Activated CD8-positive, alpha-beta memory T cell treated with anti-CD3 and anti-CD28 coated beads, Interleukin-2, amount 10 ng/mL, durations not matched to agents 7 days and 5 days (primary cell): ENCODE measurements at regions not wholly inside any gene's neighbourhood (a gene's known extent, or its start where the extent isn't known, plus 50 kb on each side); places are given as distances from the start of the nearest gene placed in this dataset.

ENCODE experiments used
- ATAC-seq: fragments of 150-1000 bp; cut with Tn5 transposase; one replicate; pipeline ENCODE4 v1.10.0; 2021; ENCODE audit warnings: moderate library complexity
- CTCF ChIA-PET: fragments of 350-600 bp; sonication (Branson Sonifier 250); formaldehyde crosslinking; loops from one replicate; lab custom pipeline; 2021; ENCODE audit warnings: antibody characterized with exemption; lab: Charles Lee
- DNase-seq: peaks from one replicate; pipeline ENCODE4 v3.0.0-alpha.2; 2020
- H3K27ac Mint-ChIP-seq: one replicate; pipeline ENCODE4 v1.8.0; 2021; ENCODE audit warnings: mild to moderate bottlenecking, mixed read lengths
- H3K27me3 Mint-ChIP-seq: one replicate; pipeline ENCODE4 v1.8.0; 2021; ENCODE audit warnings: mixed read lengths
- H3K36me3 Mint-ChIP-seq: one replicate; pipeline ENCODE4 v1.8.0; 2021; ENCODE audit warnings: mild to moderate bottlenecking, mixed read lengths
- H3K4me1 Mint-ChIP-seq: one replicate; pipeline ENCODE4 v1.8.0; 2021; ENCODE audit warnings: mixed read lengths
- H3K4me3 Mint-ChIP-seq: one replicate; pipeline ENCODE4 v1.8.0; 2021; ENCODE audit warnings: mild to moderate bottlenecking, moderate library complexity, mixed read lengths
- H3K9me3 Mint-ChIP-seq: one replicate; pipeline ENCODE4 v1.8.0; 2022; ENCODE audit warnings: low read depth, mixed read lengths

DNA sequence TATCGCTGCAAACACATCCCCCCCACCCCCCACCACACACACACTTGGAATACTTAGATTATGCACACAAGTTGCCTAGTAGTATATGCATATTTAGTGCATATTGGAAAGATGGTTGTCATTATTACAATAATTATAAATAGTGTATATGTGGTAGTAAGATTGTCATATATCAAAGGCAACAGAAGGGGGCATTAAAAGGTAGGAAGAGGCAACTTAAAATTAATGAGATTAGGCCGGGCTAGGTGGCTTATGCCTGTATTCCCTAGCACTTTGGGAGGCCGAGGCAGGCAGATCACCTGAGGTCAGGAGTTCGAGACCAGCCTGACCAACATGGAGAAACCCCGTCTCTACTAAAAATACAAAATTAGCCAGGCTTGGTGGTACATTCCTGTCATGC, 52.1 kb downstream of the GSC start:
- CTCF ChIA-PET = no interaction called here
- no peak for DNase-seq
- Mint-ChIP-seq H3K36me3 (no peaks in the 10 kb centered on the region), H3K4me3 (no peak overlapping the region), H3K27me3 (no peaks in the 10 kb centered on the region), H3K27ac (no peak overlapping the region), H3K9me3 (no peaks in the 10 kb centered on the region), H3K4me1 (peaks cover 4% of the 10 kb centered on the region)
- ATAC-seq = no peak

DNA sequence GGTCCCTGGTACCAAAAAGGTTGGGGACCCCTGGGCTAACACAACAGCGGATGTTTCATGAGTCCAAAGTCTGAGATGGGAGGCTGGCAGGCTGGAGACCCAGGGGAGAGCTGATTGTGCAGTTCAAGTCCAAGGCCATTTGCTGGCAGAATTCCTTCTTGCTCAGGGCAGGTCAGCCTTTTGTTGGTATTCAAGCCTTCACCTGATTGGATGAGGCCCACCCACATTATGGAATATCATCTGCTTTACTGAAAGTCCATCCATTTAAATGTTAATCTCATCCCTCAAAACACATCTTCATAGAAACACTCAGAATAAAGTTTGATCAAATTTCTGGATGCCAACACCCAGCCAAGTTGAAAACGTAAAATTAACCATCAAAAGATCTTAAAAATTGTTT, 52.9 kb downstream of the GSC start:
- Mint-ChIP-seq H3K27me3 (no peaks in the 10 kb centered on the region), H3K36me3 (no peaks in the 10 kb centered on the region), H3K9me3 (no peaks in the 10 kb centered on the region), H3K27ac (no peak overlapping the region), H3K4me1 (no peaks in the 10 kb centered on the region), H3K4me3 (no peak overlapping the region)
- CTCF ChIA-PET = no interaction called here
- DNase-seq = no peak
- ATAC-seq = no peak

DNA sequence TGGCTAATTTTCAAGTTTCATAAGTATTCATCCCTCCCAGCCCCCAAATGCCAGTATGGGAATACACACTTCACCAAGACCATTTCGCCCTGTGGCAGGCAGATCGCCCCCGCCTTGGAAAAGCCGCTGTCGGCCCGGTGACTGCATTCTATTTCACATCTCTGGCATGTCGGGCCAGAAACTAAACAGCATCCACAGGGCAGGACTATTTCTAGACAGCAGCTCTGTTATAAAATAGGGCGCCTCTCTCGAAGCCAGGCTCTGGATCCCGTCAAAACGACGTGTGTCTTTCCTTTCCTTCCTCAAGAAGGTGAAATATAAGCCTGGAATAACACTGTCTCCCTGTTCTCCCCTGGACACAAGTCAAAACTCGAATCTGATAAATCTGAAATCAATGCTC, 56.8 kb downstream of the GSC start:
- Mint-ChIP-seq H3K4me3 (no peak overlapping the region), H3K9me3 (no peaks in the 10 kb centered on the region), H3K4me1 (no peaks in the 10 kb centered on the region), H3K27me3 (peaks cover 11% of the 10 kb centered on the region), H3K27ac (no peak overlapping the region), H3K36me3 (no peaks in the 10 kb centered on the region)
- ATAC-seq (no peak), DNase-seq (no peak)
- CTCF ChIA-PET = no interaction called here

- no peak for ATAC-seq
- CTCF ChIA-PET = no interaction called here
- H3K4me3 Mint-ChIP-seq = no peak overlapping the region
- H3K36me3 Mint-ChIP-seq = no peaks in the 10 kb centered on the region
- H3K4me1 Mint-ChIP-seq = no peaks in the 10 kb centered on the region
- H3K9me3 Mint-ChIP-seq = no peaks in the 10 kb centered on the region
- no peak for DNase-seq
- H3K27ac Mint-ChIP-seq = no peak overlapping the region
- peaks cover 16% of the 10 kb centered on the region for H3K27me3 Mint-ChIP-seq
These were observed 59.2 kb downstream of the GSC start for GRCh38 chr14:94710731-94711130.

GRCh38 chr14:94707494-94707893, 62.4 kb downstream of the GSC start:
- H3K27ac Mint-ChIP-seq = no peak overlapping the region
- DNase-seq (no peak), ATAC-seq (no peak)
- peaks cover 16% of the 10 kb centered on the region for H3K27me3 Mint-ChIP-seq
- CTCF ChIA-PET = no interaction called here
- H3K4me1 Mint-ChIP-seq = no peaks in the 10 kb centered on the region
- H3K36me3 Mint-ChIP-seq = no peaks in the 10 kb centered on the region
- H3K4me3 Mint-ChIP-seq = no peak overlapping the region
- no peaks in the 10 kb centered on the region for H3K9me3 Mint-ChIP-seq

DNA sequence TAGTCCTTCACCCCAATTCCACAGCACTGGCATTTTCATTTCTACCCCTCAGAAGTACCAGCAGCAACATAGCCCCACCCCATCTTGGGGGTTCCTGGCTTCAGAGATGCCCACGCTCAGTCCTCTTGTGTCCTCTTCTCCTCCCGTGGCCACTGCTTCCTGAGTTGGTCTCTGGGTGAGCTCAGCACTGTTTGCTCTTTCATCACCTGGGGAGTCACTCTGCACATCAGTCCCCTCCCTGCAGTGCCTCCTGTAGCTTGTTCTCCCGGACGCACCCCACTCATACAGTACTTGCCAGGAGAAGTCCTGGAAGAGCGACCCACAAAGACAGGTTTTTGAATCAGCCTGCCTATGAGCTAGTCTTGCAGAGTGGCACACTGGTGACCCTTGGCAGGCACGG, 63.8 kb downstream of the GSC start:
- CTCF ChIA-PET = no interaction called here
- H3K4me3 Mint-ChIP-seq = no peak overlapping the region
- ATAC-seq (no peak), DNase-seq (no peak)
- peaks cover 16% of the 10 kb centered on the region for H3K27me3 Mint-ChIP-seq
- no peak overlapping the region for H3K27ac Mint-ChIP-seq
- no peaks in the 10 kb centered on the region for H3K4me1 Mint-ChIP-seq
- H3K36me3 Mint-ChIP-seq = no peaks in the 10 kb centered on the region
- no peaks in the 10 kb centered on the region for H3K9me3 Mint-ChIP-seq

DNA sequence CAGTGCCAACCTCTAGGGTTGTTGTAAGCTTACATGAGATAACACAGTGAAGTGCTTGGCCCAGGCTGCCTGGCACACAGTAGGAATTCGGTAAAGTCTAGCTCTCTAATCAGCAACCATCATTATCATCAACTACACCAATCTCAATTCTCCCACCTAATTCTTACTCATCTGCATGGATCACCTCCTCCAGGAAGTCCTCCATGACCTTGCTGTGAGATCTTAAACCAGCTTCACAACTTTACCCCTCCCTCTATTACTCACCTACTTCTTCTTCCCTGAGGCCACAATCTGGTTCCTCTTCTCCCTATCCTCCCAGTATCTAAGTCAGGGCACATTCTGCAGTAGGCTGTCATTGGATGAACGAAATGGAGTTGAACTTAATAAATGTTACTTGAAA, 67.3 kb downstream of the GSC start:
- CTCF ChIA-PET = interaction anchor here (0.7 to 1.0 kb wide), 2 partner anchors 14 to 1619 kb away, joined by 3 to 4 read pairs; no protein-coding TSS in a partner anchor
- no peak overlapping the region for H3K27ac Mint-ChIP-seq
- DNase-seq (no peak), ATAC-seq (no peak)
- no peak overlapping the region for H3K4me3 Mint-ChIP-seq
- peaks cover 2% of the 10 kb centered on the region for H3K27me3 Mint-ChIP-seq
- H3K4me1 Mint-ChIP-seq = no peaks in the 10 kb centered on the region
- no peaks in the 10 kb centered on the region for H3K9me3 Mint-ChIP-seq
- no peaks in the 10 kb centered on the region for H3K36me3 Mint-ChIP-seq

DNA sequence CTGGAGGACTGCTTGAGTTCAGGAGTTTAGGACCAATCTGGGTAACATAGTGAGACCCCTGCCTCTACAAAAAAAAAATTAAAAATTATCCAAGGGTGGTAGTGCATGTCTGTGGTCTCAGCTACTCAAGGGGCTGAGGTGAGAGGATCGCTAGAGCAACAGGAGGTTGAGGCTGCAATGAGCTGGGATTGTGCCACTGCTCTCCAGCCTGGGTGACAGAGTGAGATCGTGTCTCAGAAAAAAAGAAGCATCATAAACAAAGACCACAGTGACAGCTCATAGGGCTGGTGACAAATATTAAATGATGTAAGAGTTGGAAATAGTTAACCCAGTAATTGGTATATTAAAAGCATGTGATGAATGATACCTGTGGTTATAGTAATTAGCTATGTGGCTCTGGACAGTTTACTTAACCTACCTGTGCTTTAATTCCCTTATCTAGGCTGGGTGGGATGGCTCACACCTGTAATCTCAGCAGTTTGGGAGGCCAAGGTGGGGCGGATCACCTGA, 68.0 kb downstream of the GSC start:
- ATAC-seq = no peak
- CTCF ChIA-PET = interaction anchor here (1.0 kb wide), 1 partner anchor 13 kb away, joined by 4 read pairs; no protein-coding TSS in a partner anchor
- no peaks in the 10 kb centered on the region for H3K4me1 Mint-ChIP-seq
- H3K36me3 Mint-ChIP-seq = no peaks in the 10 kb centered on the region
- H3K9me3 Mint-ChIP-seq = no peaks in the 10 kb centered on the region
- H3K27me3 Mint-ChIP-seq = no peaks in the 10 kb centered on the region
- DNase-seq = no peak
- no peak overlapping the region for H3K4me3 Mint-ChIP-seq
- H3K27ac Mint-ChIP-seq = no peak overlapping the region

- CTCF ChIA-PET = no interaction called here
- ATAC-seq = no peak
- Mint-ChIP-seq H3K36me3 (no peaks in the 10 kb centered on the region), H3K27me3 (no peaks in the 10 kb centered on the region), H3K4me1 (no peaks in the 10 kb centered on the region), H3K4me3 (no peak overlapping the region), H3K9me3 (no peaks in the 10 kb centered on the region), H3K27ac (no peak overlapping the region)
- no peak for DNase-seq
These were observed 69.6 kb downstream of the GSC start for GRCh38 chr14:94700336-94700735.

- ATAC-seq (no peak), DNase-seq (no peak)
- H3K27me3 Mint-ChIP-seq = no peaks in the 10 kb centered on the region
- H3K4me1 Mint-ChIP-seq = no peaks in the 10 kb centered on the region
- no peaks in the 10 kb centered on the region for H3K9me3 Mint-ChIP-seq
- no peaks in the 10 kb centered on the region for H3K36me3 Mint-ChIP-seq
- H3K4me3 Mint-ChIP-seq = no peak overlapping the region
- no peak overlapping the region for H3K27ac Mint-ChIP-seq
- CTCF ChIA-PET = no interaction called here
These were observed 70.1 kb downstream of the GSC start for GRCh38 chr14:94699831-94700230.

GRCh38 chr14:94697773-94698556, 71.9 kb downstream of the GSC start:
- DNase-seq (no peak), ATAC-seq (no peak)
- CTCF ChIA-PET = interaction anchor here (1.3 kb wide), 1 partner anchor 9 kb away, joined by 4 read pairs; no protein-coding TSS in a partner anchor
- Mint-ChIP-seq H3K4me3 (no peak overlapping the region), H3K27me3 (no peaks in the 10 kb centered on the region), H3K9me3 (no peaks in the 10 kb centered on the region), H3K27ac (no peak overlapping the region), H3K4me1 (no peaks in the 10 kb centered on the region), H3K36me3 (no peaks in the 10 kb centered on the region)

DNA sequence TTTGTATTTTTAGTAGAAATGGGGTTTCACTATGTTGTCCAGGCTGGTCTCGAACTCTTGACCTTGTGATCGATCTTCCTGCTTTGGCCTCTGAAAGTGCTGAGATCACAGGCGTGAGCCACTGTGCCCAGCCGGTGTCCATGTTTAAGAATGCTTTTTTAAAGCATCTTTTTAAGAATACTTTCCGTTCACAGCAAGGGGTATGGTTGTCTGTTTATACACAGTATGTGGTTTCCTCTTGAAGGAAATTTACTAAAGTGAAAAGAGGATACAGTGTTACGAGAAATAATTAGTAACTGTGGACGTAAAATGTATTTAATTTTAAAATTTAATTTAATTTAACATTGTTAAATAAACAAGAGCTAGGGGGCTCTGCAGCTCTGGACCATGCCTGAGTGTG, 73.4 kb downstream of the GSC start:
- ATAC-seq (no peak), DNase-seq (no peak)
- H3K4me3 Mint-ChIP-seq = no peak overlapping the region
- CTCF ChIA-PET = no interaction called here
- no peaks in the 10 kb centered on the region for H3K27me3 Mint-ChIP-seq
- H3K4me1 Mint-ChIP-seq = no peaks in the 10 kb centered on the region
- H3K27ac Mint-ChIP-seq = no peak overlapping the region
- no peaks in the 10 kb centered on the region for H3K36me3 Mint-ChIP-seq
- no peaks in the 10 kb centered on the region for H3K9me3 Mint-ChIP-seq

DNA sequence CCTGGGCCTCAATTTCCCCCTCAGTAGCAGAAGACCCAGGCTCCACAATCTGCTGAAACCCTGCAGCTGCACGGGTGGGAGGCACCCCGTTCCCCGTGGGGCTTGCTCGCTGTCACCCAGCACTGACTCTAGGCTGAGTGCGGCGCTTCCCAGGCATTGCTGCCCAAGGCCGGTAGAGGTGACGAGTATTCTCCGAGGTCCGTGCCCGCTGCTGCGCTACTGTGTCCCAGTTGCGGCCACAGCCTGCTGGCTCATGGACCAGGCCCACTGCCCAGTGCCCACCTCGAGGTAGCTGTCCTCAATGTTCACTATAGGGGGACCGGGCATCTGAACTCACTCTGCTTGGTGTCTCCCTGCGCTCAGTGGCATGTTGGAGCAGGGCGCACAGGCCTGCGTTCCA, 74.7 kb downstream of the GSC start:
- no peak for ATAC-seq
- peaks cover 4% of the 10 kb centered on the region for H3K27me3 Mint-ChIP-seq

DNA sequence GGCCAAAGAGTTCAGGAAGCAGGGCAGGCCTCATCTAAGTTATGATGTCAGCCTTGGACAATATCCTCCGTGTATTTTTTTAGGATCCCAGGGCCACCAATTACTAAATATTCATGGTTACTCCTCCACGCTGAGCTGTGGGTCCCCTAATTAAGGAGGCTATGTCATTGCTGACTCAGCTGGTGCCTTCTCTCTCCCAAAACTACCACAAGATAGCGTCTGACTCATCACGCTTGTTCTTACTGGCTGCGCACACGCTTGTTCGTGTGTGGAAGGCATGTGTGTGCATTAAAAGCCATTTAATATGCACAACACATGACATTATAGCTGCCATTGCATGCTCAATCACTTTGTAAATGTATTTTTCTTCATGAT, 78.3 kb downstream of the GSC start:
- DNase-seq = no peak
- Mint-ChIP-seq H3K27me3 (peaks cover 14% of the 10 kb centered on the region), H3K4me3 (no peak overlapping the region), H3K27ac (no peak overlapping the region), H3K36me3 (no peaks in the 10 kb centered on the region), H3K4me1 (peaks cover 3% of the 10 kb centered on the region), H3K9me3 (no peaks in the 10 kb centered on the region)
- CTCF ChIA-PET = no interaction called here
- ATAC-seq = no peak

More for the DNA sequence above, 74.7 kb downstream of the GSC start:
- Mint-ChIP-seq H3K4me1 (no peaks in the 10 kb centered on the region), H3K4me3 (no peak overlapping the region), H3K36me3 (no peaks in the 10 kb centered on the region), H3K27ac (no peak overlapping the region), H3K9me3 (no peaks in the 10 kb centered on the region)
- no peak for DNase-seq
- CTCF ChIA-PET = no interaction called here
